ENCODE measurements at regions not wholly inside any gene's neighbourhood (a gene's known extent, or its start where the extent isn't known, plus 50 kb on each side); places are given as distances from the start of the nearest gene placed in this dataset.

DNA sequence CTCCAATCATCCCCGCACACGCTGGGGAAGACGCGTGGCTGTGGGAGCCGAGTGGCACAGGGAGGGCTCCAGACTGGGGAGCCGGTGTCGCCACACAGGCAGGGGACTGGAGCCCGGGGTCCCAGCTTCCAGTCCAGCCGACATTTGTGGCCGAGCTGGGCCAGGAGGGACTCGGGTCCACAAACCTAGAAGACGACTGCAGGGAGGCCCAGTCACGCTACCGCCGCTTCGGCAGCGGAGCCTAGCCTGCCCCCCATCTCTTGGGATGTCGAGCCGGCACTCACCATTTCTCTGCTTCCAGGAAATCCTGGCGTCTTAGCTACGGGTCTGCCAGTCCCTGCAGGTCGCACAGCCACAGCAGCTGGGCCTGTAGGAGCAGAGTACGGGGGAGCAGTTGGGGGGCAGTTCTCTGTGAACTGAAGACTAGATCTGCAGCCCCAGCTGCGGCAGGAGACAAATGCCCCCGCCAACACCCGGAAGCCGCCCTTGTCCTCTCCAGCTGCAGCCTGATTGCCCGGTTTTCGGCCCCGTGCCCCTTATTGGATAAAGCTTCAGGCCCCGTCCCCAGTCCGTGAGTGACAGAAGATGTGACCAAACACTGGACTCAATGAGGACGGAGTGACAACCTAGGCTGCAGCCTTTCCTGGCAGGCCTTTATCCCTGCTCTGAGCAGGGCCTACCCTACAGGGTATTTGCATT lies 270.7 kb downstream of the ZNF33B start (continued):
- TF ChIP-seq, protein P1, sequence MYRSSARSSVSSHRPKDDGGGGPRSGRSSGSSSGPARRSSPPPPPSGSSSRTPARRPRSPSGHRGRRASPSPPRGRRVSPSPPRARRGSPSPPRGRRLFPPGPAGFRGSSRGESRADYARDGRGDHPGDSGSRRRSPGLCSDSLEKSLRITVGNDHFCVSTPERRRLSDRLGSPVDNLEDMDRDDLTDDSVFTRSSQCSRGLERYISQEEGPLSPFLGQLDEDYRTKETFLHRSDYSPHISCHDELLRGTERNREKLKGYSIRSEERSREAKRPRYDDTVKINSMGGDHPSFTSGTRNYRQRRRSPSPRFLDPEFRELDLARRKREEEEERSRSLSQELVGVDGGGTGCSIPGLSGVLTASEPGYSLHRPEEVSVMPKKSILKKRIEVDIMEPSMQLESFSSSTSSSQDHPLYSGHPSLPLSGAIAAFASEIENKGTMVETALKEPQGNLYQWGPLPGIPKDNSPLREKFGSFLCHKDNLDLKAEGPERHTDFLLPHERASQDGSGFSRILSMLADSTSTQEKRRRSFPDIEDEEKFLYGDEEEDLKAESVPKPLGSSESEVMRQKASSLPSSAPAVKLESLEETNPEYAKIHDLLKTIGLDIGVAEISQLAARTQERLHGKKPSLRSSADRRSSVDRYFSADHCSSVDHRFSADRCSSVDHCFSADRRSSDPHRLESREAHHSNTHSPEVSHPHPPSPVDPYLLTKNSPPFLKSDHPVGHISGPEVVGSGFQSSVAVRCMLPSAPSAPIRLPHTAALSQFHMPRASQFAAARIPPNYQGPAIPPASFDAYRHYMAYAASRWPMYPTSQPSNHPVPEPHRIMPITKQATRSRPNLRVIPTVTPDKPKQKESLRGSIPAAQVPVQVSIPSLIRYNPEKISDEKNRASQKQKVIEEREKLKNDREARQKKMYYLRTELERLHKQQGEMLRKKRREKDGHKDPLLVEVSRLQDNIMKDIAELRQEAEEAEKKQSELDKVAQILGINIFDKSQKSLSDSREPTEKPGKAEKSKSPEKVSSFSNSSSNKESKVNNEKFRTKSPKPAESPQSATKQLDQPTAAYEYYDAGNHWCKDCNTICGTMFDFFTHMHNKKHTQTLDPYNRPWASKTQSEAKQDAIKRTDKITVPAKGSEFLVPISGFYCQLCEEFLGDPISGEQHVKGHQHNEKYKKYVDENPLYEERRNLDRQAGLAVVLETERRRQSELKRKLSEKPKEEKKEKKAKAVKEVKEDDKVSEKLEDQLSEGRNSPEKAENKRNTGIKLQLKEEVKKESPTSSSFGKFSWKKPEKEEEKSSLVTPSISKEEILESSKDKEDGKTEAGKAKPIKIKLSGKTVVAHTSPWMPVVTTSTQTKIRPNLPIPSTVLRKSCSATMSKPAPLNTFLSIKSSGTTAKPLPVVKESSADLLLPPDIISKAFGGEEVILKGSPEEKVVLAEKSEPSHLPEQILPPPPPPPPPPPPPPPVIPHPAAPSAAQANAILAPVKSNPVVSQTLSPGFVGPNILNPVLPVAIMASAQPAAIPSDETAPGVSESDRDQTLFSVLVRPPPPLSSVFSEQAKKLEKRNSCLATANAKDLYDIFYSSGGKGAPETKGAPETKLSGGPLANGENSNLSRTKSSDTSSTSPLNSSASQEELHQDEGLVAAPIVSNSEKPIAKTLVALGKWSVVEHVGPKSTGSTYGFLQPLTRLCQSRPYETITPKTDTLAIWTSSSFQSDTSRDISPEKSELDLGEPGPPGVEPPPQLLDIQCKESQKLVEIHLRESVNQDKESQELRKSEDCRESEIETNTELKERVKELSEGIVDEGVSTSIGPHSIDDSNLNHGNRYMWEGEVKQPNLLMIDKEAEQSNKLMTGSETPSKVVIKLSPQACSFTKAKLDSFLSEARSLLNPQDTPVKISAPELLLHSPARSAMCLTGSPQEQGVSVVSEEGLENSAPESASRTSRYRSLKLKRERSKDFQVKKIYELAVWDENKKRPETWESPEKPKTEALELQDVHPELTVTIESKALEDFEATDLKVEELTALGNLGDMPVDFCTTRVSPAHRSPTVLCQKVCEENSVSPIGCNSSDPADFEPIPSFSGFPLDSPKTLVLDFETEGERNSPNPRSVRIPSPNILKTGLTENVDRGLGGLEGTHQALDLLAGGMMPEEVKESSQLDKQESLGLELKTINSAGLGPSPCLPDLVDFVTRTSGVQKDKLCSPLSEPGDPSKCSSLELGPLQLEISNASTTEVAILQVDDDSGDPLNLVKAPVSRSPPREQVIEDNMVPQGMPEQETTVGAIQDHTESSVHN (IDR thresholded peaks at IDR 0.05; ENCODE audit: borderline replicate concordance in 1 of 2, low read depth in 1 of 2): no peak
- no peak for TF ChIP-seq ETV6 (IDR thresholded peaks at IDR 0.05; ENCODE audit: borderline replicate concordance in 1 of 2, low read depth in 2 of 2, low read length in 1 of 2)
- no peak for TF ChIP-seq ETV6 (CRISPR knock-in tag; IDR thresholded peaks at IDR 0.05; ENCODE audit: borderline replicate concordance)
- TF ChIP-seq COPS2 (conservative IDR thresholded peaks at IDR 0.05): no peak
- TF ChIP-seq, protein P2, sequence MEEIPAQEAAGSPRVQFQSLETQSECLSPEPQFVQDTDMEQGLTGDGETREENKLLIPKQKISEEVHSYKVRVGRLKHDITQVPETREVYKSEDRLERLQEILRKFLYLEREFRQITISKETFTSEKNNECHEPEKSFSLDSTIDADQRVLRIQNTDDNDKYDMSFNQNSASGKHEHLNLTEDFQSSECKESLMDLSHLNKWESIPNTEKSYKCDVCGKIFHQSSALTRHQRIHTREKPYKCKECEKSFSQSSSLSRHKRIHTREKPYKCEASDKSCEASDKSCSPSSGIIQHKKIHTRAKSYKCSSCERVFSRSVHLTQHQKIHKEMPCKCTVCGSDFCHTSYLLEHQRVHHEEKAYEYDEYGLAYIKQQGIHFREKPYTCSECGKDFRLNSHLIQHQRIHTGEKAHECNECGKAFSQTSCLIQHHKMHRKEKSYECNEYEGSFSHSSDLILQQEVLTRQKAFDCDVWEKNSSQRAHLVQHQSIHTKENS (CRISPR knock-in tag; IDR thresholded peaks at IDR 0.05): no peak
- TF ChIP-seq PHB (CRISPR knock-in tag; IDR thresholded peaks at IDR 0.05): no peak
- no peak for TF ChIP-seq TBL1XR1 (IDR thresholded peaks at IDR 0.05; ENCODE audit: low read length in 2 of 2)
- no peak for TF ChIP-seq BCOR (IDR thresholded peaks at IDR 0.05)
- TF ChIP-seq, protein P3, sequence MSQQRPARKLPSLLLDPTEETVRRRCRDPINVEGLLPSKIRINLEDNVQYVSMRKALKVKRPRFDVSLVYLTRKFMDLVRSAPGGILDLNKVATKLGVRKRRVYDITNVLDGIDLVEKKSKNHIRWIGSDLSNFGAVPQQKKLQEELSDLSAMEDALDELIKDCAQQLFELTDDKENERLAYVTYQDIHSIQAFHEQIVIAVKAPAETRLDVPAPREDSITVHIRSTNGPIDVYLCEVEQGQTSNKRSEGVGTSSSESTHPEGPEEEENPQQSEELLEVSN (IDR thresholded peaks at IDR 0.05; ENCODE audit: borderline replicate concordance in 1 of 2, extremely low read depth in 1 of 2, insufficient read depth in 1 of 2, insufficient read length in 1 of 2, low read depth in 1 of 2, low read length in 1 of 2, poor library complexity in 1 of 2, severe bottlenecking in 1 of 2): peak in 1 of 2 experiments; percentile 67
- no peak for TF ChIP-seq NONO (IDR thresholded peaks at IDR 0.05; ENCODE audit: low read depth in 2 of 2, low read length in 1 of 2)
- TF ChIP-seq, protein P4, sequence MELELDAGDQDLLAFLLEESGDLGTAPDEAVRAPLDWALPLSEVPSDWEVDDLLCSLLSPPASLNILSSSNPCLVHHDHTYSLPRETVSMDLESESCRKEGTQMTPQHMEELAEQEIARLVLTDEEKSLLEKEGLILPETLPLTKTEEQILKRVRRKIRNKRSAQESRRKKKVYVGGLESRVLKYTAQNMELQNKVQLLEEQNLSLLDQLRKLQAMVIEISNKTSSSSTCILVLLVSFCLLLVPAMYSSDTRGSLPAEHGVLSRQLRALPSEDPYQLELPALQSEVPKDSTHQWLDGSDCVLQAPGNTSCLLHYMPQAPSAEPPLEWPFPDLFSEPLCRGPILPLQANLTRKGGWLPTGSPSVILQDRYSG (tag; conservative IDR thresholded peaks at IDR 0.05; ENCODE audit: low read depth): no peak
- TF ChIP-seq NFIX (CRISPR knock-in tag; IDR thresholded peaks at IDR 0.05; ENCODE audit: low read depth): no peak
- TF ChIP-seq, protein P5, sequence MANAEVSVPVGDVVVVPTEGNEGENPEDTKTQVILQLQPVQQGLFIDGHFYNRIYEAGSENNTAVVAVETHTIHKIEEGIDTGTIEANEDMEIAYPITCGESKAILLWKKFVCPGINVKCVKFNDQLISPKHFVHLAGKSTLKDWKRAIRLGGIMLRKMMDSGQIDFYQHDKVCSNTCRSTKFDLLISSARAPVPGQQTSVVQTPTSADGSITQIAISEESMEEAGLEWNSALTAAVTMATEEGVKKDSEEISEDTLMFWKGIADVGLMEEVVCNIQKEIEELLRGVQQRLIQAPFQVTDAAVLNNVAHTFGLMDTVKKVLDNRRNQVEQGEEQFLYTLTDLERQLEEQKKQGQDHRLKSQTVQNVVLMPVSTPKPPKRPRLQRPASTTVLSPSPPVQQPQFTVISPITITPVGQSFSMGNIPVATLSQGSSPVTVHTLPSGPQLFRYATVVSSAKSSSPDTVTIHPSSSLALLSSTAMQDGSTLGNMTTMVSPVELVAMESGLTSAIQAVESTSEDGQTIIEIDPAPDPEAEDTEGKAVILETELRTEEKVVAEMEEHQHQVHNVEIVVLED (CRISPR knock-in tag; IDR thresholded peaks at IDR 0.05): no peak

Measured in K562 (cell line).